ENCODE measurements at regions not wholly inside any gene's neighbourhood (a gene's known extent, or its start where the extent isn't known, plus 50 kb on each side); places are given as distances from the start of the nearest gene placed in this dataset.

DNA sequence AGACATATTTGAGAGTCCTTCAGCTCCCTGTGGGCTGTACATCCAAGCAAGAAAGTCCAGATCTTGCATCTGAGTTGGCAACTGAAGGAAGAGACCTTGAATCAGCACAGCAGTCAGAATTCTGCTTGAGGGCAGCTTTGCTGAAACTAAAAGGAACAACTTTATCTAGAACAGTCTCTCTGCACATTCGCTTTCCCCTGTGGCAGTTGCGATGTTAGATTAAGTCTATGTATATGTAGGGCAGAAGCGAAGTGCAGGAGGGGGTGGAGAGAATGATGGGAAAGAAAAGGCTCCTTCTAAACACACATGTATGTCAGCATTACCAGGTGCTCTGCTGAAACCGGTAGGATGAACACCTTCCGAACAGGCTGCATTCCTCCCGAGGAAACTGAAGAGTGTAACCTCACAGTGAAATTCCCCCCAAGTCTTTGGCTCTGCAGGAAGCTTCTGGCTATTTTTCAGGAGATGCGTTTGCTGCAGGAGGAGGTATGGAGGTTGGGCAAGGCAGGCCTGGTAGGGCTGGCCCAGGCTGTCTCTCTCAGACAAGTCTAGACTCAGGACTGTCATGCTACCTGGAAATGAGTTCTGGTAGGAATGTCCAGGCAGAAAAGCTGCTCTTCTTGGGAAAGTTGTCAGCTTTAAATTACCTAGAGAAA is 70.0 kb upstream of the ATL2 start:
- DNase-seq = no peak

DNA sequence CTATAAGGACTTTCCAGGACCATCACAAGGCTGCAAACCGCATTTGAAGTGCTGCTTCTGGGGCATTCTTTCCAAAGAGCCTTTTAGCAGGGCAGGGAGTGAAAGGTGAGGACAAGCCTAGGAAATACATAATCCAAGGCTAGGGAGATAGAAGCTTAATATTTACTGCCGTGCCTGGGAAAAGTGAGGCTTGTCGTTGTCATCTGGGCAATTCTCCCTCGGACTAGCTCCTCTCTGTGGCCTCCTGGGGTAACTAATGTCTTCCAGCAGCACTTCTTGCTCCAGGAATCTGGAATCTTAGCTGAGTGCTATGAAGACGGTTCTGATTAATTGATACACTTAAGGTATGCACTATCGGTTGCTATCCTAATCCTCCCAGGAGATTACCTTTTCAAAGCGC is 69.3 kb upstream of the ATL2 start:
- DNase-seq = no peak

DNA sequence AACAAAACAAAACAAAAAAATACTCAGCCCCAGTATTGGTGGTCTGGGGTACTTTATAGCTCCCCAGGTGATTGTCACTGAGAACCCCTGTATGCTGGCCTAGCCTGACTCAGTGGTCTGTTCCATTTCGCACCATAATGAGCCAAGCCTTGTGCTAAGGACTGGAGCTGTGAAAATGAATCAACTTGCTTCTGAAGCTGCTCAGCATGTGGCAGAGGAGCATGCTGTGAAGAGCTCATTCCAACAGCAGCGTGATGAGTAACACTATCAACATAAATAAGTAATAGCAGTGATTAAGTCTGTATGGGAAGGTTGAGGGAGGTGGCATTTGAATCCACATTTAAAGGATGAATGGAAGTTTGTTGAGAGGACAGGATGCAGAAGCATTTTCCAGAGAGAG is 67.2 kb upstream of the ATL2 start:
- no peak for DNase-seq

DNA sequence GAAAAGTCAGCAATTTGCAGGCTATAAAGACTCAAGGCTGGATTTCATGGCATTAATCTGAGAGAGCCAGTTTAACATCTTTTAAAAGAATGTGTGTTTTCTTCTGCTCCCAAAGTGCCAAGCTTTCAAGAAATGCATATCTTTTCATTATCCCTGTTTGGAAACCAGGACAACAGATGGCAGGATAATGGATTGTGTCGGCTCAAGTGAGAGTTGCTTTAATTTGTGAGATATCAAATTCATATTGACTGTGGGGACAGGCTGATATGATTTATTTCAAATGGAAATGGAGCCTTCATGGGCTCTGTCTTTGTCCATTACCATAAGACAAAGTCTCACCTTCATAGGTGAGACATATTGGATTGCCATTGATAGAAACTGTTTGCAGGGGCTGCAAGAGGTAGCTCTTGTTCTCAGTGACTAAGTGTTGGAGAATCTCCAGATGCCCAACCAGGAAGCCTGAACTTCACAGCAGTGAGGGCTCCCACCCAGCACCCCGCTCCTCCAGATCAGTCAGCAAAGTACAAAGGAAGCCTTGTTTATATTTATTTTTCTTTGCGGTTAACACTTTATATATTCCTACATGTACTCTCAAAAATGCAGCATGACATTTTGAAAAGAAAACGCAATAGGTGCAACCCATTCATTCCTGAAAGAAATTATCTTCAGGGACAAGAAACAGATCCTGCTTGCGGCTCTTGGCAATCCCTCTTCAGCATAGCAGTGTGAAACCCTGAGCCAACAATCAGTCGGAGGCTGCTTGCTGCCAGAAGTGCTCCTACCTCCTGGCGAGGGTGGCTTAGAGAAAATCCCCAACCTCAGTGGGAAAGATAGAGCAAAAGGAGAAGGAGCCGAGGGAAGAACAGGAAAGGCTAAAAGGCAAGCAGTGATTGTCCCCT is 65.8 kb upstream of the ATL2 start:
- DNase-seq = no peak

DNA sequence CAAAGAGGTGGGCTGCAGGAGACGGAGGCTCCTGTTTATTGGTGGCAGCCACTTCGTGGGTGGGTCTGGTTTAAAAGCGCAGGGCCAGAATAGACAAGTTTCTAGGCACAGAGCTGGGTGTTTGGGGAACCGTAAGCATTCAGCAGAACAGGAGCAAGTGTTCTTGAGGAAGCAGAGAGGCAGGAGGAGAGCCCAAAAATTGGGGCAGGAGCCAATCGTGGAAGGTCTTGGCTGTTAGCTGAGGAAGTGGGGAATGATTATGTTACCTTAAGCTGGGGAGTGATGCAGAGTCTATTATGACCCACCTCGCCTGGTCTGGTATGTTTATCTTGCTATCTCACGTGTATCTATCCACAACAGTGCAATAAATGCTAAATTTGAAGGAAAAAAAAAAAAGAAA is 64.3 kb upstream of the ATL2 start:
- no peak for DNase-seq

DNA sequence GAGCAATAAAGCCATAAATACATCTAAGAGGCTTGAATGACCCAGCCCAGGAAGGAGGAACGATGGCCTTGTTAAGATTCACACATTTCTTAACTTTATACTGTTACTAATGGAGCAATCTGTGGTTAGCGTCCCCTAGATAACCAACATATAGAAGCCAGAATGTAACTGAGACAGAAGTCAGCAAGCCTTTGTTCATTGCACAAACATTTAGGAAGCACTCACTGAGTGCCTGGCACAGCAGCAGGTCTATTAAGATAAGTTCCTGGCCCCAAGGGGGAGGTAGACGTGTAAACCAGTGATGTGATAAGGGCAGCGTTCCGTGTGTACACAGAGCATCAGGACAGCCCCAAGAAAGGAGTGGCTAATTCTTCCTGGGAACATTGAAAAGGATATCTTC is 63.6 kb upstream of the ATL2 start:
- no peak for DNase-seq

DNA sequence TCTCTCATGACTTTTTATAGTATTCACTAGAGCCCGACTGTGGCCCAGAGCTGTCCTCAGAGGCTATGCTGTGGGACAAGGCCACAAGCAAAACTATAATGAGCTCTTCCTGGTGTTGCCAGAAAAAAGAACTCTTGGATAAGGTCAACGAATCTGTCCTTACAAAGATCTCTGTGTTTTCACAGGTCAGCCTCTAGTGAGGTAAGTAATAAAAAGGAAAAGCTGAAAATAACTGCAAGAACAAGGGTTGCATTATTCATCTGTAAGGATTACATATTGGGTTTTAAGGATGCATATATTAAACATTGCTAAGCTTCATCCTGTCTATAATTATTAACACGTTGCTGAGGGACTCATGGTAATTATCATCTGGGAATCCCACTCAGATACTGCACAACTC is 62.8 kb upstream of the ATL2 start:
- DNase-seq = no peak

DNA sequence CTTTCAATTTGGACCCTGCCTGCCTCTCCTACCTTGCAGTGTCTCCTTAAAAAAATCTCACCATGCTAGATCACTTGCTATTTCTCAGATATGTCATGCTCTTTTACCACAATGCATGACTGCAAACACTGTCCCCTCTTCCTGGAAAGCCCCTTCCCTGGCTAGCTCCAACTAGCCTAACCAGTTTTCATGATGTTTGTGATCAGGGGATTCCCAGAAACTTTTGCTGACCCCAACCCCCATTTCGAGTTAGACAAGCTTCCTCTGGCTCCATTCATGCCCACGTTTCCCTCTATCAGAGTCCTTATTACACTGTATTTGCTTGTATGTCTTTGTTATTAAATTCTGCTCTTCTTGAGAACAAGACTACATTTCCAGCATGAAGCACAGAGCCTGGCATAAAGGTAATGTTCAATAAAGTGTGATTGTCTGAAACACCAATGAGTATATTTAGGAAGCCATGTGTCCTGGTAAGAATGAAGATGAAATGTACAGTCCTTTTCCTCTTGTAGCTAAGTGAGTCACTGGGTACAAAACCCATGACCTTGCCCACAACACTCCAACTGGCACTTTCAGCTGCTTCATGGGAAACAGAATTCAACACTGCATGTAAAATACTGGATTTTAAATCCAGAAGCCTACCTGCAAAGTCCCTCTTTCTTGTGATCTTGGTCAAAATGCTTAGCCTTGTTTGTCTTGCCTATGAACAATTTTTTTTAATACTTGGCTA is 62.0 kb upstream of the ATL2 start:
- DNase-seq = no peak

DNA sequence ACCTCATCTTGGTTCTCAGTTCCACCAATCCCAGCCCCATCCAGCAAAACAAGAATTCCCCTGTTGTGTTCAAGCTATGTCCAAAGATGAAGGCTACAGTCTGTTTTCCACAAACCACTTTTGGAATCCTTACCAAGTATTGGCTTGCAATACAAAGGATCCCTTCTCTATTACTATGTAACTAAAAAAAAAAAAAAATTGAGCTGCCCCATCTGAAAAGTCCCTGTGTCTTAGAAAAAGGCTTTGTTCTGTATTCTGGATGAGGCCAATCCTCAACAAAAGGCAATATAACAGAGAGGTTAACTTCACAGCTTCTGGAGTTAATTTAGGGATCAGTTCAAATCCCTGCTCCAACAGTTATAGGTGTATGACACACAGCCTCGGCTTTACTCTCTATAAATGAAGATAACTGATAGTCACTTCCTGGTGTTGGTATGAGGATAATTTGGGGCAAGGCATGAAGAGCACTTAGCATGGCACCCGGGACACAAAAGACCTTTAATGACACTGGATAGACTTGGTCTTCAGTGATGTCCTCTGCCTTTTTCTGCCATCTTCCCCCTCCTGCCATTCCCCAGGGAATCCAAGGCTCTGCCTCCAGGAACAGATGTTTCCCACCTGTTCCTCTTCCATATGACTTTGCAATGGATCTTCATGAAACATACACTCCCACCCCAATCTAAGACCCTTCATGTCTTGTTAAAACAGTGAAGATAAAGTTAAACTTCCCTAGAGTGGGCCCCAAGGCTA is 61.2 kb upstream of the ATL2 start:
- no peak for DNase-seq

DNA sequence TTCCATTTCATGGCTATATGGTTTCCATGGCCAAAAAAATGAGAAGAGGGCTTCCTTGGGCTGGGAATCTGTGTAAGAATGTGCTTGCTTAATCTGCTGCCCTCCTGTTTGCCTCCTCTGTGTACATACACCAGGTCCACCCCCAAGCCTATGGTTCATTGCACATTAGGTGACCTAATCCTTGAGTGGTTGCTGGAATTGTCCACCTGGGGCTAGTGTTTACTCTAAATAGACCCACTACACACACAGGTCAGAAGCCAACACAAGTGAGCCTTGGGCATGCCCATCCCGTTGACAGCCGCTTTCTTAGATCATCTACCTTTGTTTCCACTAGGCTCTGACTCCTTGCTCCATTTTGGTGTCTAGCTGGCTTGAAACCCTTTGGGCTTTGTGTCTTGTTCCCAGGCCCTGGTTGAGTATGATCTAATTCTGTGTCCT is 59.2 kb upstream of the ATL2 start:
- DNase-seq = no peak

DNA sequence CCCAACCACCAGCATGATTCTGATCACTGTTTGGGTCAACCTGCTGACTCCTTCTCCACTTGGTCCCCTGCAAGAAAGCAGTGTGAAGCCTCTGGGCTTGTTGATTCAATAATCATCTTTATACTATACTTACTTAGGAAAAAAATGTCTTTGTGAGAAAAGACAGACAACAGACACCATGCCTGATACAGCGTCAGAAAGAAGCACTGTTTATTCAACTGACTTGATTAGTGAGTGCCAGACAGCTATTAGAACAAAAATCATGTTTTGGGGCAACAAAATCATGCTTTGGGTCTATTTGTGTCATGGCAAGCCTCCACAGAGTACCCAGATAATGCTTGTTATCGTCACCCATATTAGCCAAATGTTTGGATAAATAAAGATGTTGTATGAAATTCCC is 58.7 kb upstream of the ATL2 start:
- DNase-seq = no peak

DNA sequence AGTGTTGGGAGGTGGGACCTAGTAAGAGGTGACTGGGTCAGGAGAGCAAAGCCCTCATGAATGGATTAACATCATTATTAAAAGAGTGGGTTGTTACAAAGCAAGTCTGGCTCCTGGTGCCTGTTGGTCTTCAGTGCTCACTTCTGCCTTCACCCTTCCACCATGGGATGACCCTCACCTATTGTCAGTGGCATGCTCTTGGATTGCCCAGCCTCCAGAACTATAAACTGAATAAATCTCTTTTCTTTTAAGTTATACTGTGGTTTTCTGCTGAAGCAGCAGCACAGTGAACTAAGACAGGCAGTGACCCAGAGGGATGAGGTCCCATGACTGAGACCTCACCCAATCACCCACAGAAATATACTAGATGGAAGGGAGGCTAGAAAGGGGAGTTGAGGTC is 57.5 kb upstream of the ATL2 start:
- no peak for DNase-seq

DNA sequence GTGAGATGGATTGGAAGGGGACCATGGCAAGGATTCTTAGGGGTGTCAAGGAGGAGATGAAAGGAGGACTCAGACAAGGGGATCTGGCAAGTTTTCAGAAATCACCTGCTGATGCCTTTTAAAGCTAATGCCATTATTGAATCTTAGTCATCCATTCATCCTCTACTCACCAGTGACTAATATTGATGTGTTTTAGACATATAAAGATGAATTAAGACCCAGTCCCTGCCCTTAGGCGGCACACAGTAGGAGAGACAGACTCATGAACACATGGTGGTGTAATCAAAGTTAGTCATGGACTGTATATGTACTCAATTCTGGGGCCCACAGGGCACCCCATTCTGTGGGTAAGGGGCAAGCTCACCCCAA is 56.5 kb upstream of the ATL2 start:
- DNase-seq = no peak

DNA sequence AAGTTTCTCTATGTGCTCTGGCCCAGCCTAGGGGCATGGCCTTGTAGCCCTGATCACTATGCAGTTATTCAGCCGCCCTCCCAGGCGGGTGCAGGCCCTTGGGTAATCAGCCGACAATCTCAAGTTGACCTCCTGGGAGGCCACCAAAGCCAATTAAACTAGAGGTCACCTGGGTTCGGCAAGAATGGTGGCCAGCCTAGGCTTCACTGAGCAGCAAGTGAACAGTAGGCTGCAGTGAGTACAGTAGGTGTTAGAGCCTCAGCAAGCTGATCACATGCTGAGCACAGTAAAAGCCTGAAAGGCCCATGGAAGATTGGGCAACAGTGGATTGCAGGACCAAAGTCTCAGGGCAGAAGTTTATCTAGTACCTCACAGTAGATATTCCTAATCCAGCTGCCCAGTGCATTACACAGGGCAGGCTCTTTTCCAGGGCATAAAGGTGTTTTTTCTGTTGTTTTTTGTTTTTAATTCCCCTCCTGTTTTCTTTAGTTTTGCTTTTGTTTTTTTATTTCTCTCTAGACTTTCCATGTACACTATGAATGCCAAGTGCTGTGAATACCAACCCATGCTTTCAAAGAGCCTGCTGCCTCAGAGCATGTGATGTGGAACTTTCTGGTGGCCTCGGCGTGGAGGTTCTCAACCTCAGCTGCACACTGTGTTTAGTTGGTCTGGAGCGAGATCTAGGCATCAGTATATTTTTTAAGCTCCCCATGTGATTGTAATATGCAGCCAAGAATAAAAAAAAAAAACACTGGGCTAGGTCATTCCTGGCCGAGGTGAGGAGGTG is 55.9 kb upstream of the ATL2 start:
- DNase-seq = no peak

DNA sequence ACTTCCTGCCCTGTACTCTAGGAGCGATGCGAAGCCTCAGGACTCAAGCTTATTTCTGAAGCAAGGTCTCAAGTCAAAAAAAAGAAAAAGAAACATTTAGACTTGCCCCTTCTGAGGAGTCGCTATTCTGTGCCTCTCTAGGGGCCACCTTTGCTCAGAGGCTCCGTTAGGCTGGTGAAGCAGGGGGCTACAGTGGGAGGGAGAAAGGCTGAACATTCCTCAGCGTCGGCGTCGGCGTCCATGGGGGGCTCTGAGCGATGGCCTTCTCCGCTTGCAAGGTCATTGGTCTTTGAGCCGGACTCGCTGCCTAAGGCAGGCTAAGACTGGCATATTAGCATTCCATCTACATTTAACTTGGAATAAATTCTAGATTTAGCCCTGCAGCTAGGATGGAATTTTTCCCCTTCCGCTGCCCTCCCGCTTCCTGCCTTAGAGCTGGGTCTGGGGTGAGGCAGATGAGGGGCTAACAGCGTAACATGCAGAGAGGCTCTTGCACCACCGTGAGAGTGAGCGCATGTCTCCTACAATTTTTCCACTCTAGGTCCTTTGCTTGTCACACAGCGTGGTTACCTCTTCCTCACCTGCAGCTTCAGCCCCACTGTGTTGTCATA is 53.6 kb upstream of the ATL2 start:
- DNase-seq = no peak

DNA sequence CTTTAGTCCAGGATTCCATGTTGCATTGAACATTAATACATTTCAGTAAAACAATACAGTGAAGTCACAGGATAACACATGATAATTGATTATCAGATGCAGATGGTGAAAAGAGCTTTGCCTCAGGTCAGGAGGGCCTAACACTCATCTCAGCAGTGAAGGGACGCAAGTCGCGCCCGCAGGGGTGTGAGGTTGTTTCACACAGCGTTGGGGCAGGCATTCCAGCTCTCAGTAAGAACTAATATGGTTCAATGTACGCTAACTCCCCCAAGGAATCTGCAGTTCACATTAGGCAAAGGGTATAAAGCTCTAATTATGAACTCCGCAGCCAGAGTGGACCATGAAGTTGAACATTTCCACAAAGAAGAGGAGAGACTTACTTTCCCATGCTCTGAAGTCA is 53.1 kb upstream of the ATL2 start:
- no peak for DNase-seq

DNA sequence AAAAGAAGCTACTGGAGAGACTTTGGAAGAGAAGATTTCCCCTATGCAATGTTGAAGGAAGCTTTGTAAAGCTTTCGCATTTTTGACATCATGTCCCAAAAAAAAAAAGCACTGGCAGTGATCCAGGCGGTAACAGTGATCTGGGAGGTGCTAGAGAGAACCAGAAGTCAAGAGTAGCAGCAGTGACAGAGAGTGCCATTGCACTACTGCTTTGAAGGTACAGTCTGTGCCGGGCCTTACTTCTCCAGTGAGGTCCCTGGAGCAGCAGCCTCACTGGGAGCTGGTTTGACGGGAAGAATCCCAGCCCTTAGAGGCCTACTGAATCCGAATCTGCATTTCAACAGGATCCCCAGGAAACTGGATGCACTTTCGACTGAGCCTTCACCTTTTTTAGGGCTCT is 50.9 kb upstream of the ATL2 start:
- DNase-seq = no peak

DNA sequence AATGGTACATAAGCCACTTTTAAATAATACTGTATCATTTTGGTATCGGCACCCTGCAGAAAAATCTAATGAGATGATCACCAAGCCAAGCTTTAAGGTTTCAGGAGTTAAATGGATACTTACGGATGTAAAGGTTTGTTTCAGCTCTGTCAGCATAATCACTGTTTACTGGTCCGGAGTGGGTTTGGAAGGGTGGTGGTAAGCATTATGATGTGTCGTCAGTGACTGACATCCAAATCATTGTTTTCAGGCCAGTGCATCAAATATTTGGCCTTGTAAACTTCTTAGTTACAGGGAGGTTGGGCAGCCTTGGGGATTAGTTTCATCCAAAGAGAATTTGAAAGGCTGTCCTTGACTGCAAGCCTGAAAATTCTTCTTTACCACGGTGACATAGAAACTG is 50.0 kb upstream of the ATL2 start:
- no peak for DNase-seq

All from NCI-H2107 (cell line).